ENCODE measurements at regions not wholly inside any gene's neighbourhood (a gene's known extent, or its start where the extent isn't known, plus 50 kb on each side); places are given as distances from the start of the nearest gene placed in this dataset.

- no peaks in the 10 kb centered on the region for H3K27me3 ChIP-seq (ENCODE audit: control insufficient read depth, insufficient read depth, low read length)
- H3K4me3 ChIP-seq (ENCODE audit: low read depth, low read length) = no peak overlapping the region
- CTCF ChIA-PET = interaction anchor here (1.3 kb wide), 1 partner anchor 130 kb away, joined by 6 read pairs; no protein-coding TSS in a partner anchor
- H3K9me3 ChIP-seq (ENCODE audit: control insufficient read depth, insufficient read depth, low read length) = no peaks in the 10 kb centered on the region
- POLR2A ChIA-PET = no interaction called here
- TF ChIP-seq CTCF (IDR thresholded peaks at IDR 0.05; ENCODE audit: low read depth, low read length) = no peak
- no peak for DNase-seq (ENCODE audit: low read depth, low spot score)
- H3K27ac ChIP-seq (ENCODE audit: low read depth, low read length) = no peak overlapping the region
Observed at GRCh38 chr7:22598318-22598920, 98.4 kb upstream of the STEAP1B start.

DNA sequence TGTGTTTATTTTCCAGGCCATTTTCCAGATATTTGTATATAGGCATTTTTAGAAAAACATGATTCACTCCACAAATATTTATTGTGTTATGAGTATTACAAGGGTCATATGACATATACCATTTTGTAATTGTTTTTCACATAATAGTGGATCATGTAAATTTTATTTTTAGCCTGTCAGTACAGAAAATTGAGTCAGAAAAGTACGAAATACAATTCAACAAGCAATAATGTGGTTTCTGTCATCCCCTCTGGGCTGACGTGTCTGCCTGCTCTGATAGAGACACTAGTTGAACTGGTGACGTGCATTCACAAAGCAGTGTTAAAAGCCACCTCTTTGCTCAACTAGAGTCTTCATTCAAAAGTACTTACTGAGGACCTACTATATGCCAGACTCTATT lies 97.9 kb upstream of the STEAP1B start:
- ChIA-PET POLR2A (no interaction called here), CTCF (interaction anchor here (0.6 to 1.3 kb wide), 2 partner anchors 12 to 130 kb away, joined by 3 to 6 read pairs; no protein-coding TSS in a partner anchor)
- no peak for TF ChIP-seq CTCF (IDR thresholded peaks at IDR 0.05; ENCODE audit: low read depth, low read length)
- Histone ChIP-seq H3K4me3 (ENCODE audit: low read depth, low read length) (no peak overlapping the region), H3K9me3 (ENCODE audit: control insufficient read depth, insufficient read depth, low read length) (no peaks in the 10 kb centered on the region), H3K27ac (ENCODE audit: low read depth, low read length) (no peak overlapping the region), H3K27me3 (ENCODE audit: control insufficient read depth, insufficient read depth, low read length) (no peaks in the 10 kb centered on the region)
- DNase-seq (ENCODE audit: low read depth, low spot score) = no peak

- Histone ChIP-seq H3K9me3 (ENCODE audit: control insufficient read depth, insufficient read depth, low read length) (no peaks in the 10 kb centered on the region), H3K27me3 (ENCODE audit: control insufficient read depth, insufficient read depth, low read length) (no peaks in the 10 kb centered on the region), H3K4me3 (ENCODE audit: low read depth, low read length) (no peak overlapping the region), H3K27ac (ENCODE audit: low read depth, low read length) (no peak overlapping the region)
- ChIA-PET CTCF (interaction anchor here (0.6 kb wide), 1 partner anchor 11 kb away, joined by 3 read pairs; no protein-coding TSS in a partner anchor), POLR2A (no interaction called here)
- DNase-seq (ENCODE audit: low read depth, low spot score) = no peak
- TF ChIP-seq CTCF (IDR thresholded peaks at IDR 0.05; ENCODE audit: low read depth, low read length) = no peak
Observed at GRCh38 chr7:22596763-22597400, 96.9 kb upstream of the STEAP1B start.

- no peak for TF ChIP-seq CTCF (IDR thresholded peaks at IDR 0.05; ENCODE audit: low read depth, low read length)
- H3K9me3 ChIP-seq (ENCODE audit: control insufficient read depth, insufficient read depth, low read length) = no peaks in the 10 kb centered on the region
- no peak overlapping the region for H3K4me3 ChIP-seq (ENCODE audit: low read depth, low read length)
- no peaks in the 10 kb centered on the region for H3K27me3 ChIP-seq (ENCODE audit: control insufficient read depth, insufficient read depth, low read length)
- CTCF ChIA-PET = no interaction called here
- POLR2A ChIA-PET = interaction anchor here (0.6 kb wide), 1 partner anchor 137 kb away, joined by 4 read pairs; no protein-coding TSS in a partner anchor
- no peak overlapping the region for H3K27ac ChIP-seq (ENCODE audit: low read depth, low read length)
- no peak for DNase-seq (ENCODE audit: low read depth, low spot score)
Observed at GRCh38 chr7:22594020-22594419, 94.0 kb upstream of the STEAP1B start.

- H3K27me3 ChIP-seq (ENCODE audit: control insufficient read depth, insufficient read depth, low read length) = no peaks in the 10 kb centered on the region
- no peak for TF ChIP-seq CTCF (IDR thresholded peaks at IDR 0.05; ENCODE audit: low read depth, low read length)
- no peak overlapping the region for H3K27ac ChIP-seq (ENCODE audit: low read depth, low read length)
- no peak overlapping the region for H3K4me3 ChIP-seq (ENCODE audit: low read depth, low read length)
- H3K9me3 ChIP-seq (ENCODE audit: control insufficient read depth, insufficient read depth, low read length) = no peaks in the 10 kb centered on the region
- POLR2A ChIA-PET = no interaction called here
- CTCF ChIA-PET = no interaction called here
- DNase-seq (ENCODE audit: low read depth, low spot score) = no peak
Observed at GRCh38 chr7:22591271-22591670, 91.3 kb upstream of the STEAP1B start.

All from AG04450 (cell line).